ENCODE measurements at regions not wholly inside any gene's neighbourhood (a gene's known extent, or its start where the extent isn't known, plus 50 kb on each side); places are given as distances from the start of the nearest gene placed in this dataset.

DNA sequence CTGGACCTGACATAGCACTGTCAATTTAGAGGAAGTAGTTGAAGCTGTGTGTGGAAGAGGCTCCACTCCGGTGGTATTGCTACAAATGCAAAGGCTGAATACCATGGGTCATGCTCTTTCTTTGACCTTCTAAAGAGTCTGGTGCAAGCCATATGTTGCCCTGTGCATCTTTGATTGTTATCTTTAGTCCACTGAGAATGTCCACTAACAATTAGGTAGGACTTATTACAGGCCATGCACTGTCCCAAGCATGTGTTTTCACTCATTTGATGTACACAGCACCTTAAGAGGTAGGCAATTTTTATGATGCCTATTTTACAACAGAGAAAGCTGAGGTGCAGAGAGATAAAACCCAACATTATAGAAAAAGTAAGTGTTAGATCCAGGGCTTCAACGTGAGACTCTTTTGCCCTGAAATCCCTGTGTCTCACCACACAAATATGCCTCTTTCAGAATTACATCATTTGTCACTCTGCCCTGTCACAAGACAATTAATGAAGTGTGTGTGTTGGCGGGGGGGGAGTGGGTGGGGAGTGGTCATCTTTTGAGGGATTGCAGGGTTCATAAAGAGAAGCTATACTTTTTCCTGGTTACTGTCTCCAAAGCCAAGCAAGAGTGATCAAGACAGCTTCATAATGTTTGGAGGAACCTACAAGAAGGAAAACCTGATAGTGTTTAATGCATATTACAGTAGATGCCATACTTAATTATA is 637.6 kb upstream of the IGFBP3 start:
- no peaks in the 10 kb centered on the region for H3K36me3 ChIP-seq
- no peaks in the 10 kb centered on the region for H3K27me3 ChIP-seq
- H3K4me1 ChIP-seq: no peaks in the 10 kb centered on the region

GRCh38 chr7:46557781-46558180 is 636.7 kb upstream of the IGFBP3 start:
- no peak overlapping the region for H3K27ac ChIP-seq
- no peak for DNase-seq (ENCODE audit: low spot score in 2 of 2)
- 48 to 60% methylated on average over 3 of the region's 3 CpGs for WGBS, 2 donors
- no peak for TF ChIP-seq POLR2A (IDR thresholded peaks at IDR 0.05)
- no peak for TF ChIP-seq EP300 (IDR thresholded peaks at IDR 0.05)
- TF ChIP-seq, protein P1, sequence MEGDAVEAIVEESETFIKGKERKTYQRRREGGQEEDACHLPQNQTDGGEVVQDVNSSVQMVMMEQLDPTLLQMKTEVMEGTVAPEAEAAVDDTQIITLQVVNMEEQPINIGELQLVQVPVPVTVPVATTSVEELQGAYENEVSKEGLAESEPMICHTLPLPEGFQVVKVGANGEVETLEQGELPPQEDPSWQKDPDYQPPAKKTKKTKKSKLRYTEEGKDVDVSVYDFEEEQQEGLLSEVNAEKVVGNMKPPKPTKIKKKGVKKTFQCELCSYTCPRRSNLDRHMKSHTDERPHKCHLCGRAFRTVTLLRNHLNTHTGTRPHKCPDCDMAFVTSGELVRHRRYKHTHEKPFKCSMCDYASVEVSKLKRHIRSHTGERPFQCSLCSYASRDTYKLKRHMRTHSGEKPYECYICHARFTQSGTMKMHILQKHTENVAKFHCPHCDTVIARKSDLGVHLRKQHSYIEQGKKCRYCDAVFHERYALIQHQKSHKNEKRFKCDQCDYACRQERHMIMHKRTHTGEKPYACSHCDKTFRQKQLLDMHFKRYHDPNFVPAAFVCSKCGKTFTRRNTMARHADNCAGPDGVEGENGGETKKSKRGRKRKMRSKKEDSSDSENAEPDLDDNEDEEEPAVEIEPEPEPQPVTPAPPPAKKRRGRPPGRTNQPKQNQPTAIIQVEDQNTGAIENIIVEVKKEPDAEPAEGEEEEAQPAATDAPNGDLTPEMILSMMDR (IDR thresholded peaks at IDR 0.05): no peak
- H3K36me3 ChIP-seq: no peaks in the 10 kb centered on the region
- peaks cover 0 to 16% (median 0%) of the 10 kb centered on the region in 4 donors for H3K9me3 ChIP-seq
- no peaks in the 10 kb centered on the region for H3K4me1 ChIP-seq
- no peak overlapping the region for H3K4me3 ChIP-seq
- no peaks in the 10 kb centered on the region for H3K27me3 ChIP-seq

More for the DNA sequence above, 637.6 kb upstream of the IGFBP3 start:
- Histone ChIP-seq H3K27ac (no peak overlapping the region), H3K4me3 (no peak overlapping the region), H3K9me3 (peaks cover 0 to 18% (median 0%) of the 10 kb centered on the region in 4 donors)
- WGBS, 2 donors: 43 to 44% methylated on average over 3 of the region's 3 CpGs
- no peak for DNase-seq (ENCODE audit: low spot score in 2 of 2)
- TF ChIP-seq POLR2A (IDR thresholded peaks at IDR 0.05) (no peak), EP300 (IDR thresholded peaks at IDR 0.05) (no peak)
- TF ChIP-seq, protein P1 (IDR thresholded peaks at IDR 0.05): no peak

DNA sequence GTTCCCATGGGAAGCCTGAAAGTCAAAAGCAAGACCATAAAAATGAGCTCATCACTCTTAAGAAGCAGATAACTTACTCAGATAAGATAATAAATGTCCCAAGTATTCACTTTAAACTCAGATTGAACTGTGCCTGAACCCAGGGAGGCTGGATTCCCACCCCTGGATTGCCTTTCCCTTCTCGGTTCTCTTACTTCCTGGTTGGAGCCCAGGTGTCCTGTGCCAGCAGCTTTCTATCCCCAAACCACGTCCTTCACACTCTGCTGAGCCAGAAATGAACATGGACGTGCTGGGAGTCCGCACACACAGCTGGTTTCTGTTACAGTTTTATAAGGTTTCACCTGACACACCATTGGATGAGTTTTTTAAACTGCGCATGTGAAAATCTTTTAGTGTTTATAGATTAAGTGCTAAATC is 636.2 kb upstream of the IGFBP3 start:
- Histone ChIP-seq H3K27me3 (no peaks in the 10 kb centered on the region), H3K4me1 (no peaks in the 10 kb centered on the region), H3K4me3 (no peak overlapping the region), H3K27ac (no peak overlapping the region), H3K36me3 (no peaks in the 10 kb centered on the region), H3K9me3 (peaks cover 0 to 11% (median 0%) of the 10 kb centered on the region in 4 donors)
- WGBS, 2 donors: 58 to 64% methylated on average over 5 of the region's 5 CpGs
- no peak for DNase-seq (ENCODE audit: low spot score in 2 of 2)
- TF ChIP-seq, protein P1 (IDR thresholded peaks at IDR 0.05): no peak
- no peak for TF ChIP-seq POLR2A (IDR thresholded peaks at IDR 0.05)
- no peak for TF ChIP-seq EP300 (IDR thresholded peaks at IDR 0.05)

GRCh38 chr7:46554688-46555422 is 633.8 kb upstream of the IGFBP3 start:
- H3K9me3 ChIP-seq: no peaks in the 10 kb centered on the region
- no peak for DNase-seq (ENCODE audit: low spot score in 2 of 2)
- TF ChIP-seq EP300 (IDR thresholded peaks at IDR 0.05) (no peak), POLR2A (IDR thresholded peaks at IDR 0.05) (no peak)
- TF ChIP-seq, protein P1 (IDR thresholded peaks at IDR 0.05): no peak
- H3K27me3 ChIP-seq: no peaks in the 10 kb centered on the region
- no peak overlapping the region for H3K4me3 ChIP-seq
- 84 to 85% methylated on average over 3 of the region's 3 CpGs for WGBS, 2 donors
- no peaks in the 10 kb centered on the region for H3K36me3 ChIP-seq
- H3K4me1 ChIP-seq: no peaks in the 10 kb centered on the region
- no peak overlapping the region for H3K27ac ChIP-seq

- no peak for DNase-seq (ENCODE audit: low spot score in 2 of 2)
- Histone ChIP-seq H3K9me3 (no peaks in the 10 kb centered on the region), H3K4me3 (no peak overlapping the region), H3K4me1 (no peaks in the 10 kb centered on the region), H3K27me3 (no peaks in the 10 kb centered on the region), H3K27ac (no peak overlapping the region), H3K36me3 (no peaks in the 10 kb centered on the region)
- no peak for TF ChIP-seq EP300 (IDR thresholded peaks at IDR 0.05)
- TF ChIP-seq, protein P1 (IDR thresholded peaks at IDR 0.05): no peak
- TF ChIP-seq POLR2A (IDR thresholded peaks at IDR 0.05): no peak
- WGBS, 2 donors: 87 to 92% methylated on average over 1 of the region's 1 CpG
These were observed 630.5 kb upstream of the IGFBP3 start for GRCh38 chr7:46551603-46552002.
